COLO668 (cell line): ENCODE measurements at regions not wholly inside any gene's neighbourhood (a gene's known extent, or its start where the extent isn't known, plus 50 kb on each side); places are given as distances from the start of the nearest gene placed in this dataset.

Experiments
- DNase-seq: peaks from one replicate; lab custom pipeline; 2025; ENCODE audit not compliant: unreplicated experiment; lab: John Stamatoyannopoulos, UW

DNA sequence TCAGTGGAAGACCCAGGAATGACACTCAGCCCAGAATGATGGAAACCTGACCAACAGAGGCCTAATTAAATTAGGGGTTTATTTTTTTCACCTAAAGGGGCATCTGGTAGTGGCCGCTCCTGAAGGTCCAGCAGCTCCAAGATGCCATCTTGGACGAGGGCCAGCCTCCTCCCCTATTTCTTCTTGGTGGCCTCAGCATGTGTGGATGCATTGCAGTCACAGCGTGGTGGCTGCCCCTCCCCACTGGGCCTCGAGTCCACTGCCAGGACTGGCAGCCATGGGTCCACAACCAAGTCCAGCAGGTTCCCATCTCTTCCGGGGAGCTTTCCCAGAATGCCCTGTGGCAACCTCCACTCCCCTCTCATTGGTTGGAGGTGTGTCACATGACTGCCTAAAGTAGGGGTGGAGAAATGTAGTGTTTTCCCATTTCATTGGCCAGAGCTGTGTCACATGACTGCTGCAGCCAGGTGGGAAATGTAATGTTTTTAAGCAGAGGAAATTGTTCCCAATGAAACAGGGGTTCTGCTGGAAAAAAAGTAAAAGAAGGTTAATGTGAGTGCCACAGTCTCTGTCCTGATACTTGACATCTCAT lies 628.2 kb downstream of the PTPRU start:
- no peak for DNase-seq

DNA sequence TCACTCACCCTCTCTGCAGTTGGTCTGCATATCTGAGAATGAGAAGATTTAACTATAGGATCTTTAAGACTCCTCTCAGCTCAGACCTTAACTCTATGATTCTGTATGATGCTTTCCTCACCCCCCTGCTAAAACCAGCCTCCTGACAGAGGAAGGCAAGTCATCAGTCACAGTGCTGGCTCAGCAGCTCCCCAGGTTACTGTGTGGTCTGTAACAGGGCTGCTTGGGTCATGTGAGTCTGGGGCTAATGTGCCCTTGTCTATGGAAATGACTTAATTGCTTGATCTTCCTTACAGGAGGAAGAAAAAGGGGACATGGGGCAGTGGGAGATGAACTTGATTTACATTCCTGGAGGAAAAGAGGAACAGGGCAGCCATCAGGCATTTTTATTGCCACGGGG lies 625.6 kb downstream of the PTPRU start:
- DNase-seq: no peak

DNA sequence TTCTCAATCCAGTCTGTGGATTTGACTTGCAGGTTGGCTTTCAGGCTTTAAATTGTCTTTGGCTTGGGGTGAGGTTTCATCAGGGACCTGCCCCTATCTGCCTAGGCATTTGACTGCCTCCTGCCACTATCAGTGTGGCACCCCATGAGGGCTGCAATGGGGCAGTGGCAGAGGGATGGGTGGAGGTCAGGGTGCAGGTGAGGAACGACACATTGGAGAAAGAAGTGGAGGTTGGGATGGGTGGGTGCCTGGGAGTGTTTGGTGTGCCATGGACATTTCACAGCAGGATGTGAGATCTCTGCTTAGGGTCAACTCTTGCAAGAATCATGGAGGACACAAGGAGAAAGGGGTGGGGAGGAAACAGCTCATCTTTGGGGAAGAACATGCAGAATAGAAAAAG lies 625.1 kb downstream of the PTPRU start:
- DNase-seq: no peak

DNA sequence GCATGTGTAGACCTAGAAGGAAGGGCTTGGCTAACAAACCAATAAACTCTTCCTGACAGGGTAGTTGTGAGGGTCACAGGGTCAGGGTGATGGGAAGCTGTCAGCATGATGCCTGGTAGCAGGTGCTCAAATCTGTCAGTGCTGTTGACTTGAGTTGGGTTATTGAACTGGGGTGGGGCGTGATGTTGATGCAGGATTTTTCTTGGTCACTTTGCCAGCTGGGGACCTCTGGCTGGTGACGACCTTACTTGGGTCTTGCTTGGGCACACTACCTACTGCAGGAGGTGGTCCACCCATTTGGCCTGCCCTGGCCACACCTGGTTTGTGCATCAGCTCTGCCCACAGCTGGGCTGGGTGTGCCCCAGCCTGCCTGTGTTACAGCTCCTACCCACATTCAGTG lies 624.4 kb downstream of the PTPRU start:
- no peak for DNase-seq

DNA sequence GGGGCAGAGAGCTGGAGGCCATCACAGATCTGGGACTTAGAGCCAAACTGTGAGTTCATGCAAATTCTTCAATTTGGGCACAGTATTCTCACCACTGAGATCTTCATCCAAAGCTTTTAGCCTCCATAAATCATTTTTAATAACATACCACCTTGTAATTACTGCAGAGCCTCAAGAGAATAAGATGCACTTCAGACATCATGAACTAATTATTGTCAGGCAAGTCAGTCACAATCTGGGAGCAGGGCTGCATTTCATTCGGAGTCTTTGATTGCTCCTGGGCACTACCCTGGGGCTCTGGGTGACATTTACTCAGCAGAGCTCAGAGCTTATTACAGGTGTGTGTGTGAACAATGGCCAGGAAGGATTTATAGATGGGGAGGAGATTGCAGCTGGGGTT lies 623.7 kb downstream of the PTPRU start:
- no peak for DNase-seq

DNA sequence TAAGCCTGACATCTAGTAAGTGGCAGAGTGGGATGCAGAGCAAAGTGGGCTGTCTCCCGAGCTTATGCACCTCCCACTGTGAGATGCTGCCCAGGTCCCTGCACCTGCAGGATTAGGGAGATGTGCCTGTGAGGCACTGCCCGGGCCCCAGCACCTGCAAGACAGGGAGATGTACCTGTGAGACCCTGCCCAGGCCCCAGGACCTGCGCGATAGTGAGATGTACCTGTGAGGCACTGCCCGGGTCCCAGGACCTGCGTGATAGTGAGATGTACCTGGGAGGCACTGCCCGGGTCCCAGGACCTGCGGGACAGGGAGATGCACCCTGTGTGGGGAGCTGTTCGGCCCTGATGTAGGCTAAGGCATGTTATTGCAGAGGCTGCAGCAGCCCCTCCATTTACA lies 622.8 kb downstream of the PTPRU start:
- no peak for DNase-seq

DNA sequence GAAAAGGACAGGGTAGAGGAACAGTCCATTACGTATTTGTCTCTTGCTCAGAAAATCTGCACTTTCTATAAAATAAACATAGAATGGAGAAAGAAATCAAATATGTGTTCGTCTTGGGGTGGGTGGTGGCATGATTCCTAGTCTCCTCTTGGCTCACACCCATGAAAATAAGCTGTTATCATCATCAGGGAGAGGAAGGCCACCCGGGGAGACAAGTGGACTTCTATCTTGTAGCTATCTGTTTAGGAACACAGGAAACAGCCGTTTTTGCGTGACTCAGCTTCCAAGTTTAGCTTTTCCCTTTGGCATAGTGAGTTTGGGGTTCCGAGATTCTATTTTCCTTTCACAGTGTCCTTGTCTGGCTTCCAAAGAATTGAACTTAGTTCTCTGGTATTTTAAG lies 622.3 kb downstream of the PTPRU start:
- no peak for DNase-seq

DNA sequence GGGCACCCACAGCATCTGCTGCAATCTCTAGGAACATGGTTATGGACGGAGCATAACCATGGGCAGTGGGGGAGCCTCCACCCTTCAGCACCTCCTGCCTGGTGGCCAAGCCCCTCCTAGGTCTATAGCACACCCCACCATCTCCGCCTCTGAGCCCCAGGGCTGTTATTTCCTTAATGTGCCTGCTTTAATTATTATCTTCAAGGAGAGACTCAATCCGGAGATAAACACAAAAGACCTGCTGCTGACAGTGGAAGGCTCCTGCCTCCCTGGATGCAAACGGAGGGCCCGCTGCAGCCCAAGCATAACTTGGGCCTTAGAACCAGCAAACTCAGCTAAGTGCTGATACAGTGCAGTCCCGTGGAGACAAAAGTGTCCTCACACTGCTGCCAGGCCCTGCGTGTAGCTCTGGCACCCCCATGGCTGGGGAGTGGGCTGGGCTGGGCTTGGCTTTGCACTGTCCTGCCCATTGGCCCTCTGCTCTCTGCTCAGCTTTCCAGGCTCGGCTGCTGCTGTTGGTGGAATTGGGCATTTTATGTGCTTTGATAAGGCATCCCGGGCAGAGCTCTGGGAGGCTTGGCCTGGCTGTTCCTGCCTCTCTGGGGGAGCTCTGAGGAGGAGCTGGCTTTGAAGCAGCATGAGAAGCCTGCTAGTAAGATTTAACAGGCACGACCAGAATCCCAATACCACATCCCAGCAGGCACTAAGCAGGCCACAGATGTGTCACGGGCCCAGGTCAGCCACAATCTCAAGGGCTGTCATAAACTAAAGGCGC lies 620.2 kb downstream of the PTPRU start:
- DNase-seq: no peak

DNA sequence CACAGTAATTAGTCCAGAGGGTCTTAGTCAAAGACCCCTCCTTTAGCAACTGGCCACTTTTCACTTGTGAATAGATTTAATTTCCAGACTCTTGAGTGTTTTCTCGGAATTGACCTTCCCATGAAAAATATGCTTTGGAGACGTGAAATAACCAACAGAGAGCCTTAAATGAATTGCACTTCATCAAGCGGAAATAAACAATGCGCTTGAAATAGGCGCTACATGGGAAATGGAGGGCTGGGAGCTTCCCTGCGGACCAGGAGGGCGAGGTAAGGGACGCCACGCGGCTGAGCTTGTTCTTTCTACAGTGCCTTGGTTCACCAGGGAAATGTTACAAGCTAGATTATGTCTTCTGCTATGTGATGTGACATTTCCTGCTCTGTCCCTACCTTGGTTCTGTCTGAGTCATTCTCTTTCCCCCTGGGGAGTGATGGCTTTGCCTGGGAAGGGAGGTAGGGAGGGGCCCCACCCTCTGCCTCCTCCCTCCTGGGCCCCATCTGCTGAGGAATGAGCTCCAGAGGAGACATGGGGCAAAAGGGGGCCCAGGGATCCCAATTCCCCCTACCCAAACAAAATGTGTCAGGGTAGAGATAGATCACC lies 619.3 kb downstream of the PTPRU start:
- no peak for DNase-seq

DNA sequence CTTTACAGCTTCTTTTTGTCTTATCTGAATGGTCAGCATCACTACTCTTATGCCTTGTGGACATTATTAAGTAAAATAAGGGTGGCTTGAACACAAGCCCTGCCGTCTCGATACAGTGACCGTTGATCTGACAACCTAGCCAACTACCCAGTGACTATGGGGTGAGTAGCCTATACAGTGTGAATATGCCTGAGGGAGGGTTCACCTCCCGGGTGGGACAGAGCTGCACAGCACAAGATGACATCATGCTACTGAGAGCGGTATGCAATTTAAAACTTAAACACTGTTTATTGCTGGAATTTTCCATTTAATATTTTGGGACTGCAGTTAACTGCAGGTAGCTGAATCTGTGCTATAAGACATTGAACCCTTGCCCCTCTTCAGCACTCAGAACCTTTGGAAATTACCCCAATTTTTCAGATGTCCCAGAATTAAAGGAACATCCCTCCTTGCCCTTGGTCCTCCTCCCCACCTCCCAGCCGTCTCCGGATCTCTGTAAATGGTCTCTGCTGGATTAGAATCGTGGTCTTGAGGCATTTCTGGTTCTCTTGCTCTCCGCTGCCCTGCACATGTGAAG lies 618.5 kb downstream of the PTPRU start:
- DNase-seq: no peak

DNA sequence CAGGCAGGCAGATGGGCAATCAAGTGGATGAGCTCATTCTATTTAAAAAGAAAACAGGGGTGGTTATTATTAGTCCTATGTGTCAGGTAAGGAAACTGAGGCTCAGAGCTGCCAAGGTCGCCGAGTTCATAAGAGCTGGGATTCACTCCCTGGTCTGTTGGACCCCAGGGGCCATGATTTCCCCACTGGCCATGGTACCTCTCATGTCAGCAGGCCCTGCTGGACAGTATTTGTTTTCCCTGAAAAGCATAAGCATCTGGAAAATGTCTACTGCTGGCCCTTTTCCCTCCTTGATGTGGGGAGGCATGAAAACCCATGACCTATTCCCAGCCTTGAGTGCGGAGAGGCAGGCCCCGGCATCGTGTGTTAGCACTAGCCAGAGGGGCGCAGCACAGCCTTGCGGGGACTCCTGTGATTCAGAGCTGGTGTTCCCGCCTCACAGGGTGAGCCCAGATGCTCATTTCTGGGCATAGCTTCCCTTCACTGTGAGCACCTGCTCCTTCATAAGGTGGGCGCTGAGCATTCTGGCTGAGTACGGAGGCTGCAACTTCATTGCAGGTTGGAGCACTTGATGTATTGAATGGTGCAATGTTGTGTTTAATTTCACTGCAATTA lies 617.5 kb downstream of the PTPRU start:
- DNase-seq: no peak

DNA sequence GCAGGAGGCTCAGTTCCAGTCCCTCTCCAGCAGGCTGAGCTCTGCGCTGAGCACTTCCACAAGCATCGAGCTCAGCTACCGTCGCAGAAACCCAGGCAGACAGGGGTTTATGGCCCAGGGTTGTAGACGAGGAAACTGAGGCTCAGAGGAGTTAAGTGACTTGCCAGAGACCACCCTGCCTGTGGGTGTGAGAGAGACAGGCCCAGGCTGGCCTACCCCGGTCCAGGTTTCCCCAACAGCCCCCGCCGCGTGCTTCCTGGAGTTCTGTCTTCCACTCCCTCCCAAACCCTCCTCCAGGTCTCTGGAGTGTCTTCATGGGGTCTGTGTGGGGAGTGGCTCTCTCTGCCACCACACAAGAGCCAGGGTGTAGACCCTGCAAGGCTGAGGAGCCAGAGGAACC lies 615.9 kb downstream of the PTPRU start:
- no peak for DNase-seq

DNA sequence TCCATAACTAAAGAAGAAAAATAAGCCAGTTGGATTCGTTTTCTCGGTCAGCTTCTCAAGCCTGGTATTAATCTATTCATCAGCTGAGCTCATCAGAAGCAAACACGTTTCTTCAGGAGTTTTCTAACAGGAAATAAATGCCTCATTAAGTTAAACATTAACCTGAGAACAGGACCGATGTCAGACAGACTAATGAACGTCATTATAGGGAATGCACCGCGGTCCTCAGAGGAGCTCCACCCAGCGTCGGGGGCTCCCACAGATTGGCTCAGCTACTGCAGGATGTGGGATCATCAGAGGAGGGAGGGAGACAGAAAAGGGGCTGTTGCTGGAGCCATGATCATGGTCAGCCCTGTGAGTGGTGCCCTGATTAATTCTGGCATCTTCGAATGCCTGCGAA lies 615.4 kb downstream of the PTPRU start:
- no peak for DNase-seq

DNA sequence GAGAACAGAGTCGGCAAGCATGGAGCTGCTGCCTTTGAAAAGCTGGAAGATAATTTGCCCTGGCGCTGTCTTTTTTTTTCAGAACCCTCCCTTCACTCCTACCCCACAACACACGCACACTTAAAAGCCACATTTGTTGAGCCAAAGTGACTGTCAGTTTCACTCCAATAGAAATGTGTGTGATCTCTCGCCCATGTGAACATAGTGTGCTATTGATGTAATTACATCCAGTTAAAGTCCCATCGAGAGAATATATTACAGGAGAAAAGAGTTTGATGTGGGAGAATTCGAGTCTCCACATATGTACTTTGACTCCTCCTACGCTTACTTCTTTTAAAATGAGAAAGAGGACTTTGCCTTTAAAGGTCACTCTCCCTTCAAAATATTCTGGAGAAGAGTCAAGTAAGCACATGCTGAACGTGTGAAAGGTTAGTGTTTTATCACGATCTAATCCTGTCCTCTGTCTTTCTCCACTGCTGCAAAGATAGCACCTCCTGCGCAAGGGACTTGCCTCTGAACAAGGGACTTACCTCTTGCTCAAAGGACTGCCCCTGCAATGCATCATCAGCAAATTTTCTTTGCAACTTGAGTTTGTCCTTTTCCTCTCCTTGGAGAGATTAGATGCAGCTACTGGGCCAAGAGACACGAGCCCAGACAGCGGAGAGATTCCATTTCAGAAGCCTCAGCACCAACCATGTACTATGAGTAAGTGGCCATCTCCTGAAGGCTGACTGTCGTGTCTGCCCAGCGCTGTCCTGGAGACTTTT lies 613.9 kb downstream of the PTPRU start:
- DNase-seq: no peak

DNA sequence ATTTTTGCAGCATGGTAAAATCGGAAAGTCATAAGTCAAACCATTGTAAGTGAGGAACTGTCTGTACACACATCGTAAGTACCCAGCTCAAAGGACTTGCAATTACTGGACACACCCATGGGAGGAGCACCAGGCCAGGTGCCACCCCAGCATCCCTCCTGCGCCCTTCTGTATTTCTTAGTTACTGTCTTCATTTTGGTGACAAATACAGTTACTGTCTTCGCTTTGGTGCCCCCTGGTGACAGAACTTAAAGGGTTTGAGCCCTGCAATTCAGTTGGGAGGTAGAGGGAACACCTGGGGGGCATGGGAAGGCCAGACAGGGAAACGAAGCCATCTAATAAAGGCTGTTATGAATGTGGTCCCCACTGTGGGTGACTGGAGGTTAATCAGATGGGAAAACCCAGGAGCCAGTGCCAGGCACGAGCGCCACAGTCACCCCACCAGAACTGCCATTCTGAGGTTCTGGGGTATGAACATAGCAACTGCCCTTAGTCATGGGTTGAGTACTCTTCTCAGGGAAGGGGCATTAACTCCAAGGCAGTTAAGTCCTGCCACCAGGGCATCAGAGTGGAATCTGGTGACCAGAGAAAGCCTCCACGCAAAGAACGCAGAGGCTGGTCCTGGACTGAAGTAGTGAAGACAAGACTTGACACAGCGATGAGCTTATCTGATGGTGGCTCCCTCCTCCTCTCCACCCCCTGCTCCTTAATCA lies 612.9 kb downstream of the PTPRU start:
- peak; percentile 35 for DNase-seq

DNA sequence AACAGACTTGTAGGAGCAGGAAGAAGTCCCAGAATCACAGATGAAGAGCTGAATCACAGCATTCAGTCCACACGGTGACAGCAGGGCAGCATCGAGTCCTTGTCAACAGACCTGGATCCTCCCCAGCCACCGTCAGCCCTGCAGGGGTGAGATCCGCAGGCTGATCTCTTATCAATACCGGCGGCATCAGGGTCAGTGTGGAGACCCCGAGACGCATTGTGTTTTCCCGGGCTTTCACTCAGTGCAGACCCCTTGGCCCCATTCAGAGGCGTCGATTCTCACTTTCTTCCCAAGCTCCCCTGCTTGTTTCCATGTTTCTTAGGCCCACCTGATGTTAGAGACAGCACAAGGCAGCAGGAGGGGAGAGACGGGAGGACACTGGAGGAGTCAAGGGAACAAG lies 609.6 kb downstream of the PTPRU start:
- no peak for DNase-seq

DNA sequence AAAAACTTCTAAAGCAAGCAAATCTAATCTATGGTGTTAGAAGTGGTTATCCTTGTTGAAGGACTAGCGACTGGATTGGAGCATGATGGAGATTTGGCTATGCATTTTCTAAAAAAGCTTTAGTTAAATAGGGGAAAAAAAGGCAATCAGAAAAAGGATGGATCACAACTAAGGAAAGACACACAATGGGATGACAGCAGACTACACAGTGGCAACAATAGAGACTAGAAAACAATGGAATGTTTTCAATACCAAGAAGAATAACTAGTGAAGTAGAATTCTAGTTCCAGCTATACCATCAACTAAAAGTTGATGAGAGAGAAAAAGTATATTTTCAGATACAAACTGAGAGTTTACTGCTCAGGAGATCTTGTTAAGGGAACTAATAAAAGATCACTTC lies 605.8 kb downstream of the PTPRU start:
- no peak for DNase-seq

DNA sequence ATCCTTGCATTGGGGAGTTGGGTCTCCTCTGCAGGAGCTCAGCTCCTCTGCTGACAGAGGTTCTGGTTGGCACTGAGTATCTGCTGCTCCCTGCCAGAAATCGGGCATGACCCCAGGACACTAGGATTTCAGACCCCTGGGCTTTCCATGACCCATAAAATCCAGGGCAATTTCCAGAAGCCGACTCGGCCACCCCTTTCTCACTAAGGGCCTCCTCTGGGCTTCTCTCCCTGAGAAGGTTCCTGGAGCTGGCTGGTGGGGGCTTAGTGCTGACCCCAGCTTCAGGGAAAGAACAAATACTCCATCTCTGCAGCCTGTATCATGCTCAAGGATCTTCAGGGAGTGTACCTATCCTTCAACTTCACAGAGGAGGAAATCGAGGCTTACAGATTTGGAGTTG lies 603.4 kb downstream of the PTPRU start:
- no peak for DNase-seq

DNA sequence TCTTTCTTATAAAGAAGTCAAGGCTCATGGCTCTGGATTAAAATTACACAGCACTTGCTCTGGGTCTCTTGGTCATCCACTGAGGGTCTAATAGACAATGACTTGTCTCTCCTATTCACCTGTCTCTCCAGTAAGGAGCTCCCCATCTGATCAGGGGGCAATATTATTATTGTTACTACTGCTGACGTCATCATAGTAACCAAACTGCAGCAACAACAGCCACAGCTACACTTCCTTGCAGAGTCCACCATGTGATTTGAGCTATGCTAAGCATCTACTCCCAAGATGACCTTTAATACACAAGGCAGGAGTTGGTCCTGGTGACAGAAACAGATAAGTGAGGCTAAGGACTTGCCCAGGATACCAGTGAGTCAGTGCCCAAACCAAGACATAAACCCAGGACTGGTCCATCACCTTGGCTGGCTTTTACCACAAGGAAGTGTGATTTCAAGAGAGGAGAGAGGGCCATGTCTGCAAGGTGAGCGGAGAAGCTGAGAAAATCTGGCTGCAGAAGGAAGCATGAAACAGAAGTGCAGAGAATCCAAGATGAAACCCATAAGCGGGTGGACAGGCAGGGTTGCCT lies 602.5 kb downstream of the PTPRU start:
- no peak for DNase-seq
